Ovary (tissue), 7 donors: ENCODE measurements at regions not wholly inside any gene's neighbourhood (a gene's known extent, or its start where the extent isn't known, plus 50 kb on each side); places are given as distances from the start of the nearest gene placed in this dataset.

ENCODE experiments used
- DNase-seq, 5 donors: peaks; one replicate each; pipeline ENCODE4 v3.0.0-alpha.2; 2019 to 2020
- H3K27ac ChIP-seq, 2 donors: fragments of 200-600 bp; one replicate each; pipeline versions ENCODE4 v1.5.1 to v1.8.0; 2019 to 2022
- H3K27me3 ChIP-seq: fragments of 200-600 bp; one replicate; pipeline ENCODE4 v1.8.0; 2022
- H3K36me3 ChIP-seq: fragments of 200-600 bp; sonication (generic); one replicate; pipeline ENCODE4 v1.5.1; 2019
- H3K4me1 ChIP-seq: one replicate; pipeline ENCODE4 v1.8.1; 2013; ENCODE audit warnings: mild to moderate bottlenecking, moderate library complexity; ENCODE audit not compliant: insufficient read depth
- H3K4me3 ChIP-seq: fragments of 200-600 bp; sonication (generic); one replicate; pipeline ENCODE4 v1.5.1; 2017
- H3K9me3 ChIP-seq, 2 donors: fragments of 200-600 bp in 1 of 2; sonication (generic) in 1 of 2; one replicate each; pipeline versions ENCODE4 v1.5.1 to v1.8.1; 2013 to 2019; ENCODE audit warnings: mild to moderate bottlenecking in 1 of 2, moderate library complexity in 1 of 2
- EP300 ChIP-seq: sonication (generic); formaldehyde crosslinking; IDR thresholded peaks from one replicate; pipeline ENCODE4 v1.6.1; 2017; ENCODE audit warnings: antibody characterized with exemption
- POLR2A ChIP-seq: fragments of 450-650 bp; IDR thresholded peaks from one replicate; pipeline ENCODE4 v1.6.1; 2017; ENCODE audit warnings: antibody characterized with exemption, mild to moderate bottlenecking, moderate library complexity
- WGBS, 3 donors: extraction: QIAGEN DNeasy Blood & Tissue Kit in 1 of 3; methylation state at CpG; one replicate each; pipeline versions ENCODE4 v1.1.5 to v1.1.7; 2013 to 2017; 5-methylcytosine and 5-hydroxymethylcytosine counted together
- intact Hi-C, 4 donors: fragments of 100-400 bp; cut with DNase I; formaldehyde crosslinking; loops; one replicate each; pipeline versions ENCODE4 v1.11.0 to v1.15.1; 2022 to 2023
- TF ChIP-seq, protein P1 (sequence below), 3 donors: fragments of 450-650 bp in 2 of 3; fragments of 200-600 bp in 1 of 3; IDR thresholded peaks; one replicate each; pipeline versions ENCODE4 v1.5.1 to v1.8.0; 2016 to 2022; ENCODE audit warnings: antibody characterized with exemption in 3 of 3, mild to moderate bottlenecking in 1 of 3
- donor health status: DM: no; HTN: no; CAD: no; lungs with moderate emphysema.
- donor health status: DM: no; HTN: no; CAD: no.
- donor health status: Bipolar disorder and iron deficiency.
- donor health status: DM: no; HTN: no; CAD: no.
- donor health status: DM: yes; HTN: yes; CAD: no.

DNA sequence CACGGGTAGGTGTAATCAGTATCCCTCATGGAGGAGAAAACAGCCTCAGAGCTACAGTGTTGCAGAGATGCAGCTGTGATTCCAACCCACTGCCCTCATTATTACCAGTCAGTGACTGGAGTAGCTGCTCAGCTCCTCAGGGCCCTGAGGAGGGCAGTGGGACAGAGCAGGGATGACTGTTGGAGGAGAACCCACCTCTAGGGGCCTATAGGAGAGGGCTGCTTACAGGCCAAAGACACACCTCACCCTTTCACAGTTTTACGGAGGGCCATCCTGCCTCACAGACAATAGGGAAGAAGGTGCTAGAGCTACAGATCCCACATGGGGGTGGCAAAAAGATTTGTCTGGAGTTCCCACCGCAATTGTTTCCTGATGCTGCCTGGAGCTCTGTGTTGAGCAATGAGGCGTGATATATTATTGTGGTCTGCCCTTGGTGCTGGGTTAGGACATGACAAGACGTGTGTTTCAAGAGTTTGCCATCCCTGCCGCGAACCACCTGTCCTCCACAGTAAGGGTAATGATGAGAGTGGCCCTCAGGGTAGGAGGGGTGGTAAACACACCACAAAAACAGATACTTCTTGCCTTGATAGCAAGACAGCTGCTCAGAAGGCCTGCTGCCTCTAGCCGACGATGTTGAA is 140.5 kb upstream of the TPM1 start:
- Histone ChIP-seq H3K27ac (no peak overlapping the region), H3K27me3 (no peaks in the 10 kb centered on the region), H3K36me3 (no peaks in the 10 kb centered on the region), H3K9me3 (no peaks in the 10 kb centered on the region), H3K4me1 (peaks cover 3% of the 10 kb centered on the region), H3K4me3 (no peak overlapping the region)
- 94 to 95% (median 95%) methylated on average over 9 of the region's 9 CpGs for WGBS, 3 donors
- intact Hi-C loops: no loop called here
- DNase-seq: no peak
- TF ChIP-seq, protein P1, sequence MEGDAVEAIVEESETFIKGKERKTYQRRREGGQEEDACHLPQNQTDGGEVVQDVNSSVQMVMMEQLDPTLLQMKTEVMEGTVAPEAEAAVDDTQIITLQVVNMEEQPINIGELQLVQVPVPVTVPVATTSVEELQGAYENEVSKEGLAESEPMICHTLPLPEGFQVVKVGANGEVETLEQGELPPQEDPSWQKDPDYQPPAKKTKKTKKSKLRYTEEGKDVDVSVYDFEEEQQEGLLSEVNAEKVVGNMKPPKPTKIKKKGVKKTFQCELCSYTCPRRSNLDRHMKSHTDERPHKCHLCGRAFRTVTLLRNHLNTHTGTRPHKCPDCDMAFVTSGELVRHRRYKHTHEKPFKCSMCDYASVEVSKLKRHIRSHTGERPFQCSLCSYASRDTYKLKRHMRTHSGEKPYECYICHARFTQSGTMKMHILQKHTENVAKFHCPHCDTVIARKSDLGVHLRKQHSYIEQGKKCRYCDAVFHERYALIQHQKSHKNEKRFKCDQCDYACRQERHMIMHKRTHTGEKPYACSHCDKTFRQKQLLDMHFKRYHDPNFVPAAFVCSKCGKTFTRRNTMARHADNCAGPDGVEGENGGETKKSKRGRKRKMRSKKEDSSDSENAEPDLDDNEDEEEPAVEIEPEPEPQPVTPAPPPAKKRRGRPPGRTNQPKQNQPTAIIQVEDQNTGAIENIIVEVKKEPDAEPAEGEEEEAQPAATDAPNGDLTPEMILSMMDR (IDR thresholded peaks at IDR 0.05): no peak
- TF ChIP-seq EP300 (no peak), POLR2A (no peak)

DNA sequence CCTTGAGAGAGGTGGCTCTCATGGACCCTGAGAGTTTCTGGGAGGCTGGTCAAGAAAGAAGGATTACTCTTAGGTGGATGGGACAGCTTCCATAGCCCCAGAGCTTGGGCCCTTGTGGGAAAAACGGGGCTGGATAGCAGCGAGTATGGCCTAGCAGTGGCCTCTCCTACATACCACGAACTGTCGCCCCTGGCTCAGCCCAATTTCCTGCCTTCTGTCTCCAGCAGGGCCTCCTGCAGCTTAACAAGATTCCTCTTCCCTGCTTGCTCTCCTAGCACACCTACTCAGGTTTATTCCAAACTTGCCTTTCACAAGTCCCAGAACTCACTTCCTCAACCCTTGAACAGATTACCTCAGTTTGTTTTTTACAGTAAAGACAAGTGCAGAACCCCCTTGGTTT is 139.7 kb upstream of the TPM1 start:
- H3K27ac ChIP-seq: no peak overlapping the region
- no peak overlapping the region for H3K4me3 ChIP-seq
- intact Hi-C loops: no loop called here
- 85 to 91% (median 89%) methylated on average over 4 of the region's 4 CpGs for WGBS, 3 donors
- H3K4me1 ChIP-seq: peaks cover 3% of the 10 kb centered on the region
- H3K9me3 ChIP-seq: no peaks in the 10 kb centered on the region
- no peaks in the 10 kb centered on the region for H3K27me3 ChIP-seq
- TF ChIP-seq EP300 (no peak), POLR2A (no peak)
- TF ChIP-seq, protein P1 (IDR thresholded peaks at IDR 0.05): no peak
- no peak for DNase-seq
- no peaks in the 10 kb centered on the region for H3K36me3 ChIP-seq

- H3K27ac ChIP-seq: no peak overlapping the region
- no peak for DNase-seq
- H3K4me1 ChIP-seq: peaks cover 3% of the 10 kb centered on the region
- no peak overlapping the region for H3K4me3 ChIP-seq
- H3K9me3 ChIP-seq: no peaks in the 10 kb centered on the region
- WGBS, 3 donors: 97 to 100% (median 99%) methylated on average over 2 of the region's 2 CpGs
- intact Hi-C loops: no loop called here
- H3K27me3 ChIP-seq: no peaks in the 10 kb centered on the region
- TF ChIP-seq POLR2A (no peak), EP300 (no peak)
- TF ChIP-seq, protein P1 (IDR thresholded peaks at IDR 0.05): no peak
- no peaks in the 10 kb centered on the region for H3K36me3 ChIP-seq
Observed at GRCh38 chr15:62903437-62903836, 139.1 kb upstream of the TPM1 start.

GRCh38 chr15:62904041-62904910 is 138.3 kb upstream of the TPM1 start:
- WGBS, 3 donors: 68 to 95% (median 85%) methylated on average over 8 of the region's 8 CpGs
- no peak overlapping the region for H3K4me3 ChIP-seq
- peaks cover 3% of the 10 kb centered on the region for H3K4me1 ChIP-seq
- DNase-seq: no peak
- H3K27me3 ChIP-seq: no peaks in the 10 kb centered on the region
- TF ChIP-seq EP300 (no peak), POLR2A (no peak)
- TF ChIP-seq, protein P1 (IDR thresholded peaks at IDR 0.05): no peak
- no peaks in the 10 kb centered on the region for H3K9me3 ChIP-seq
- intact Hi-C loops: no loop called here
- H3K27ac ChIP-seq: no peak overlapping the region
- no peaks in the 10 kb centered on the region for H3K36me3 ChIP-seq
